ENCODE measurements at regions not wholly inside any gene's neighbourhood (a gene's known extent, or its start where the extent isn't known, plus 50 kb on each side); places are given as distances from the start of the nearest gene placed in this dataset.
"Not testable (repeated sequence)": the region's sequence is repeated elsewhere in the genome, so short reads cannot be mapped to it uniquely, and the experiment has no call there.

GRCh38 chr6:88403486-88403885, 237.3 kb upstream of the CNR1 start:
- dilution Hi-C loops (cut with MboI; ENCODE audit: extremely low pct_ligation_motif_present, low sequenced_read_pairs), result no loop called here

DNA sequence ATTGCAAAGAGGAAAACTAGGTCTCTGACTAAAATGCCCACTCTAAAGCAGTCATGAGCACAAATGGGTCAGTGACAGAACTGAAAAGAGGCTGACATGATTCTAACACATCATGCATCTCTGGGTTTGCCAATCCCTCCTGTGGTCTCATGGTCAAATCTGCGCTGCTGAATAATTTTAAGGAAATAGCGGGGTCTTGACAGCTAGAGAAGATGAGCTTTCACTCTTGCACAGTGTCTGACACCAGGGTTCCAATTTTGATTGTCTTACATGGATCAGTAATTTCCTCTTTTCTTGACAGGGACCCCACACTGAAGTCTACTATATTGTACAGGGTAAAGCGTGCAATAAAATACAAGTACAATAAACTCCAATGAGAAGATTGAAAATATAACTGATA, 236.8 kb upstream of the CNR1 start:
- no peak for TF ChIP-seq CTCF (optimal IDR thresholded peaks at IDR 0.05 in 1 of 3, IDR thresholded peaks at IDR 0.05 in 1 of 3, conservative IDR thresholded peaks at IDR 0.05 in 1 of 3; ENCODE audit: extremely low read depth in 1 of 3, insufficient read depth in 2 of 3, low read length in 3 of 3)
- no peaks in the 10 kb centered on the region for H4K20me1 ChIP-seq (ENCODE audit: control insufficient read depth, extremely low read depth, insufficient read depth, low read length)
- H3K27me3 ChIP-seq (ENCODE audit: control insufficient read depth, extremely low read depth, insufficient read depth, low read length), result no peaks in the 10 kb centered on the region
- no peaks in the 10 kb centered on the region for H3K36me3 ChIP-seq (ENCODE audit: control insufficient read depth in 2 of 2, extremely low read depth in 1 of 2, insufficient read depth in 2 of 2, low read length in 2 of 2)
- H3K79me2 ChIP-seq (ENCODE audit: control insufficient read depth, insufficient read depth, low read length), result no peaks in the 10 kb centered on the region
- H3K9me1 ChIP-seq (ENCODE audit: control insufficient read depth, extremely low read depth, insufficient read depth, low read length), result no peaks in the 10 kb centered on the region
- FAIRE-seq (no peak), DNase-seq (ENCODE audit: low read depth, low spot score) (no peak)
- no peaks in the 10 kb centered on the region for H3K4me1 ChIP-seq (ENCODE audit: control insufficient read depth, extremely low read depth, insufficient read depth, low read length)
- no peak overlapping the region for H3K4me3 ChIP-seq (ENCODE audit: control insufficient read depth in 2 of 3, extremely low read depth in 1 of 3, insufficient read depth in 2 of 3, low read depth in 1 of 3, low read length in 3 of 3)
- dilution Hi-C loops (cut with MboI; ENCODE audit: extremely low pct_ligation_motif_present, low sequenced_read_pairs), result no loop called here
- no peak overlapping the region for H3K4me2 ChIP-seq (ENCODE audit: control insufficient read depth, extremely low read depth, insufficient read depth, low read depth, low read length)
- H2AFZ ChIP-seq (ENCODE audit: control insufficient read depth, low read length), result no peak overlapping the region
- H3K27ac ChIP-seq (ENCODE audit: control insufficient read depth, insufficient read depth, low read length), result no peak overlapping the region
- H3K9ac ChIP-seq (ENCODE audit: control insufficient read depth, extremely low read depth, insufficient read depth, low read length), result no peak overlapping the region
- H3K9me3 ChIP-seq (ENCODE audit: control insufficient read depth, low read depth, low read length), result no peaks in the 10 kb centered on the region

More at GRCh38 chr6:88403486-88403885, 237.3 kb upstream of the CNR1 start:
- TF ChIP-seq EZH2 (IDR thresholded peaks at IDR 0.05; ENCODE audit: low read length) (no peak), CTCF (optimal IDR thresholded peaks at IDR 0.05 in 1 of 3, IDR thresholded peaks at IDR 0.05 in 1 of 3, conservative IDR thresholded peaks at IDR 0.05 in 1 of 3; ENCODE audit: extremely low read depth in 1 of 3, insufficient read depth in 2 of 3, low read length in 3 of 3) (no peak)
- Histone ChIP-seq H3K4me3 (ENCODE audit: control insufficient read depth in 2 of 3, extremely low read depth in 1 of 3, insufficient read depth in 2 of 3, low read depth in 1 of 3, low read length in 3 of 3) (no peak overlapping the region), H3K27me3 (ENCODE audit: control insufficient read depth, extremely low read depth, insufficient read depth, low read length) (no peaks in the 10 kb centered on the region), H3K4me1 (ENCODE audit: control insufficient read depth, extremely low read depth, insufficient read depth, low read length) (no peaks in the 10 kb centered on the region), H3K27ac (ENCODE audit: control insufficient read depth, insufficient read depth, low read length) (no peak overlapping the region), H3K9ac (ENCODE audit: control insufficient read depth, extremely low read depth, insufficient read depth, low read length) (no peak overlapping the region), H2AFZ (ENCODE audit: control insufficient read depth, low read length) (no peak overlapping the region), H3K9me3 (ENCODE audit: control insufficient read depth, low read depth, low read length) (no peaks in the 10 kb centered on the region), H3K9me1 (ENCODE audit: control insufficient read depth, extremely low read depth, insufficient read depth, low read length) (no peaks in the 10 kb centered on the region), H3K4me2 (ENCODE audit: control insufficient read depth, extremely low read depth, insufficient read depth, low read depth, low read length) (no peak overlapping the region), H3K79me2 (ENCODE audit: control insufficient read depth, insufficient read depth, low read length) (no peaks in the 10 kb centered on the region), H4K20me1 (ENCODE audit: control insufficient read depth, extremely low read depth, insufficient read depth, low read length) (no peaks in the 10 kb centered on the region), H3K36me3 (ENCODE audit: control insufficient read depth in 2 of 2, extremely low read depth in 1 of 2, insufficient read depth in 2 of 2, low read length in 2 of 2) (no peaks in the 10 kb centered on the region)
- FAIRE-seq (no peak), DNase-seq (ENCODE audit: low read depth, low spot score) (no peak)

DNA sequence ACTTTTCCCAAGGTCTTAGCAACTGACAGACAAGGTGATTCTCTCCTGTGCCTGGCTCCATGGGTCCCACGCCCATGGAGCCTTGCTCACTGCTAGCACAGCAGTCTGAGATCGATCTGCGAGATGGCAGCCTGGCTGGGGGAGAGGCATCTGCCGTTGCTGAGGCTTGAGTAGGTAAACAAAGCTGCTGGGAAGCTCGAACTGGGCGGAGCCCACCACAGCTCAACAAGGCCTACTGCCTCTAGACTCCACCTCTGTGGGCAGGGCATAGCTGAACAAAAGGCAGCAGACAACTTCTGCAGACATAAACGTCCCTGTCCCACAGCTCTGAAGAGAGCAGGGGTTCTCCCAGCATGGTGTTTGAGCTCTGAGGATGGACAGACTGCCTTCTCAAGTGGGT, 224.9 kb upstream of the CNR1 start:
- dilution Hi-C loops (cut with MboI; ENCODE audit: extremely low pct_ligation_motif_present, low sequenced_read_pairs); FAIRE-seq; H3K4me1 ChIP-seq (ENCODE audit: control insufficient read depth, extremely low read depth, insufficient read depth, low read length): not testable (repeated sequence)

More for the DNA sequence above, 224.9 kb upstream of the CNR1 start:
- H3K4me2 ChIP-seq (ENCODE audit: control insufficient read depth, extremely low read depth, insufficient read depth, low read depth, low read length); H4K20me1 ChIP-seq (ENCODE audit: control insufficient read depth, extremely low read depth, insufficient read depth, low read length); H3K27me3 ChIP-seq (ENCODE audit: control insufficient read depth, extremely low read depth, insufficient read depth, low read length); DNase-seq (ENCODE audit: low read depth, low spot score); H3K4me3 ChIP-seq (ENCODE audit: control insufficient read depth in 2 of 3, extremely low read depth in 1 of 3, insufficient read depth in 2 of 3, low read depth in 1 of 3, low read length in 3 of 3); H3K9ac ChIP-seq (ENCODE audit: control insufficient read depth, extremely low read depth, insufficient read depth, low read length); H3K27ac ChIP-seq (ENCODE audit: control insufficient read depth, insufficient read depth, low read length); H3K9me1 ChIP-seq (ENCODE audit: control insufficient read depth, extremely low read depth, insufficient read depth, low read length); H3K36me3 ChIP-seq (ENCODE audit: control insufficient read depth in 2 of 2, extremely low read depth in 1 of 2, insufficient read depth in 2 of 2, low read length in 2 of 2); H2AFZ ChIP-seq (ENCODE audit: control insufficient read depth, low read length); H3K79me2 ChIP-seq (ENCODE audit: control insufficient read depth, insufficient read depth, low read length); H3K9me3 ChIP-seq (ENCODE audit: control insufficient read depth, low read depth, low read length): not testable (repeated sequence)
